HEK293 (cell line): ENCODE measurements at regions not wholly inside any gene's neighbourhood (a gene's known extent, or its start where the extent isn't known, plus 50 kb on each side); places are given as distances from the start of the nearest gene placed in this dataset.

Experiments
- CTCF ChIA-PET: fragments of 350-600 bp; formaldehyde crosslinking; extraction: SDS; loops from one replicate; lab custom pipeline; 2021; ENCODE audit warnings: antibody characterized with exemption; lab: Yijun Ruan, JAX
- POLR2A ChIA-PET: fragments of 300-600 bp; formaldehyde crosslinking; extraction: SDS; loops from one replicate; lab custom pipeline; 2020; ENCODE audit warnings: antibody characterized with exemption, inconsistent platforms; lab: Yijun Ruan, JAX
- H3K27ac ChIP-seq: fragments of 200-500 bp; sonication (Bioruptor generic); 2 replicates; pipeline ENCODE4 v1.5.1; 2014; ENCODE audit warnings: low read depth, low read length, control low read depth, inconsistent platforms; ENCODE audit errors: extremely low read depth
- H3K36me3 ChIP-seq, 2 experiments: fragments of 200-500 bp in 1 of 2; sonication (Bioruptor generic) in 1 of 2; 1 replicate in 1 of 2; 2 replicates in 1 of 2; pipeline ENCODE4 v1.5.1; 2014 to 2017; ENCODE audit warnings: inconsistent platforms in 2 of 2, low read length in 2 of 2; ENCODE audit not compliant: control insufficient read depth in 2 of 2, insufficient read depth in 1 of 2
- H3K4me1 ChIP-seq: fragments of 200-500 bp; sonication (Bioruptor generic); 2 replicates; pipeline ENCODE4 v1.5.1; 2014; ENCODE audit warnings: mild to moderate bottlenecking, low read length, inconsistent platforms; ENCODE audit not compliant: control insufficient read depth, insufficient read depth
- H3K4me3 ChIP-seq: 2 replicates; pipeline ENCODE4 v1.5.1; 2011; ENCODE audit warnings: low read depth, mild to moderate bottlenecking, control low read depth, low read length, moderate library complexity
- H3K9me3 ChIP-seq: fragments of 200-500 bp; sonication (Bioruptor generic); 2 replicates; pipeline ENCODE4 v1.5.1; 2014; ENCODE audit warnings: low read depth, low read length, inconsistent platforms; ENCODE audit not compliant: control insufficient read depth, insufficient read depth
- HOXC10 ChIP-seq: sonication (generic); formaldehyde crosslinking; IDR thresholded peaks from 2 replicates; pipeline ENCODE4 v1.8.1; 2023; ENCODE audit warnings: mild to moderate bottlenecking, missing genetic modification reagents
- KLF16 ChIP-seq: fragments of 450-650 bp; formaldehyde crosslinking; IDR thresholded peaks from 2 replicates; pipeline ENCODE4 v1.5.1; 2017; ENCODE audit warnings: missing biosample characterization, missing genetic modification characterization
- SALL2 ChIP-seq: fragments of 450-650 bp; formaldehyde crosslinking; IDR thresholded peaks from 2 replicates; pipeline ENCODE4 v1.5.0; 2017; ENCODE audit warnings: missing biosample characterization, mild to moderate bottlenecking, missing genetic modification characterization, borderline replicate concordance
- WT1 ChIP-seq: fragments of 450-650 bp; formaldehyde crosslinking; IDR thresholded peaks from 2 replicates; pipeline ENCODE4 v1.5.1; 2016; ENCODE audit warnings: missing biosample characterization, missing genetic modification characterization
- ZFHX2 ChIP-seq: fragments of 450-650 bp; formaldehyde crosslinking; conservative IDR thresholded peaks from 2 replicates; pipeline ENCODE4 v1.5.1; 2016; ENCODE audit warnings: missing biosample characterization, missing genetic modification characterization
- ZNF169 ChIP-seq: fragments of 450-650 bp; formaldehyde crosslinking; IDR thresholded peaks from 2 replicates; pipeline ENCODE4 v1.5.1; 2016; ENCODE audit warnings: missing biosample characterization, missing genetic modification characterization
- ZNF174 ChIP-seq: fragments of 450-650 bp; formaldehyde crosslinking; IDR thresholded peaks from 2 replicates; pipeline ENCODE4 v1.5.0; 2017; ENCODE audit warnings: missing biosample characterization, mild to moderate bottlenecking, missing genetic modification characterization
- ZNF501 ChIP-seq: fragments of 450-650 bp; formaldehyde crosslinking; IDR thresholded peaks from 2 replicates; pipeline ENCODE4 v1.5.1; 2016; ENCODE audit warnings: missing biosample characterization, missing genetic modification characterization
- ZNF530 ChIP-seq: fragments of 450-650 bp; formaldehyde crosslinking; IDR thresholded peaks from 2 replicates; pipeline ENCODE4 v1.5.1; 2016; ENCODE audit warnings: low read depth, missing biosample characterization, missing genetic modification characterization
- ZNF654 ChIP-seq: fragments of 450-650 bp; formaldehyde crosslinking; IDR thresholded peaks from 2 replicates; pipeline ENCODE4 v1.5.1; 2016; ENCODE audit warnings: low read depth, missing biosample characterization, missing genetic modification characterization
- ZNF660 ChIP-seq: fragments of 450-650 bp; IDR thresholded peaks from 2 replicates; pipeline ENCODE4 v1.5.1; 2018; ENCODE audit warnings: missing biosample characterization, mild to moderate bottlenecking, missing genetic modification characterization
- ZNF785 ChIP-seq: fragments of 450-650 bp; formaldehyde crosslinking; IDR thresholded peaks from 2 replicates; pipeline ENCODE4 v1.5.1; 2016; ENCODE audit warnings: missing biosample characterization, missing genetic modification characterization
- TF ChIP-seq, protein P1 (sequence below): fragments of 450-650 bp; formaldehyde crosslinking; IDR thresholded peaks from 2 replicates; pipeline ENCODE4 v1.5.1; 2017; ENCODE audit warnings: missing biosample characterization, missing genetic modification characterization
- TF ChIP-seq, protein P2 (sequence below): fragments of 450-650 bp; formaldehyde crosslinking; conservative IDR thresholded peaks from 2 replicates; pipeline ENCODE4 v1.5.1; 2016; ENCODE audit warnings: low read depth, missing biosample characterization, missing genetic modification characterization
- TF ChIP-seq, protein P3 (sequence below): fragments of 450-650 bp; formaldehyde crosslinking; IDR thresholded peaks from 2 replicates; pipeline ENCODE4 v1.5.1; 2016; ENCODE audit warnings: missing biosample characterization, missing genetic modification characterization
- TF ChIP-seq, protein P4 (sequence below): fragments of 450-650 bp; formaldehyde crosslinking; IDR thresholded peaks from 2 replicates; pipeline ENCODE4 v1.5.1; 2016; ENCODE audit warnings: missing biosample characterization, missing genetic modification characterization

DNA sequence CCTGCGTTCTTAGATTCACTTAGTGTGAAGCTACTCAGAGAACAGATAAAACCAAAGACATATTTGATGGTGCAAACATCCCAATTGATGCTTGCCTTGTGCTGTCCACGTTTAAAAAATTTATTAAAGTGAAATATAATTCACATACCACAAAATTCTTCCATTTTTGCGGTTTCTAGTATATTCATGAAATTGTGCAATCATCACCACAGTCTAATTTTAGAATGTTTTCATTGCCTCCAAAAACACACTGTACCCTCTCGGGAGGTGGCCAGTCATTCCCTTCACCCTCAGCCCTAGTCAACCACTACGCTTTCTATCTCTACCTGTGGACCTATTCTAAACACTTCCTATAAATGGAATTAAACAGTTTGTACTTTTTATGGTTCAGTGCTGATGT is 1109.2 kb downstream of the FLRT2 start:
- ChIA-PET CTCF (interaction anchor here (1.6 kb wide), 1 partner anchor 8 kb away, joined by 4 read pairs; no protein-coding TSS in a partner anchor), POLR2A (no interaction called here)
- Histone ChIP-seq H3K36me3 (no peaks in the 10 kb centered on the region), H3K27ac (no peak overlapping the region), H3K4me1 (no peaks in the 10 kb centered on the region)
- TF ChIP-seq KLF16: no peak
- TF ChIP-seq, protein P1, sequence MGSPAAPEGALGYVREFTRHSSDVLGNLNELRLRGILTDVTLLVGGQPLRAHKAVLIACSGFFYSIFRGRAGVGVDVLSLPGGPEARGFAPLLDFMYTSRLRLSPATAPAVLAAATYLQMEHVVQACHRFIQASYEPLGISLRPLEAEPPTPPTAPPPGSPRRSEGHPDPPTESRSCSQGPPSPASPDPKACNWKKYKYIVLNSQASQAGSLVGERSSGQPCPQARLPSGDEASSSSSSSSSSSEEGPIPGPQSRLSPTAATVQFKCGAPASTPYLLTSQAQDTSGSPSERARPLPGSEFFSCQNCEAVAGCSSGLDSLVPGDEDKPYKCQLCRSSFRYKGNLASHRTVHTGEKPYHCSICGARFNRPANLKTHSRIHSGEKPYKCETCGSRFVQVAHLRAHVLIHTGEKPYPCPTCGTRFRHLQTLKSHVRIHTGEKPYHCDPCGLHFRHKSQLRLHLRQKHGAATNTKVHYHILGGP (tag by site-specific recombination): no peak
- TF ChIP-seq, protein P2, sequence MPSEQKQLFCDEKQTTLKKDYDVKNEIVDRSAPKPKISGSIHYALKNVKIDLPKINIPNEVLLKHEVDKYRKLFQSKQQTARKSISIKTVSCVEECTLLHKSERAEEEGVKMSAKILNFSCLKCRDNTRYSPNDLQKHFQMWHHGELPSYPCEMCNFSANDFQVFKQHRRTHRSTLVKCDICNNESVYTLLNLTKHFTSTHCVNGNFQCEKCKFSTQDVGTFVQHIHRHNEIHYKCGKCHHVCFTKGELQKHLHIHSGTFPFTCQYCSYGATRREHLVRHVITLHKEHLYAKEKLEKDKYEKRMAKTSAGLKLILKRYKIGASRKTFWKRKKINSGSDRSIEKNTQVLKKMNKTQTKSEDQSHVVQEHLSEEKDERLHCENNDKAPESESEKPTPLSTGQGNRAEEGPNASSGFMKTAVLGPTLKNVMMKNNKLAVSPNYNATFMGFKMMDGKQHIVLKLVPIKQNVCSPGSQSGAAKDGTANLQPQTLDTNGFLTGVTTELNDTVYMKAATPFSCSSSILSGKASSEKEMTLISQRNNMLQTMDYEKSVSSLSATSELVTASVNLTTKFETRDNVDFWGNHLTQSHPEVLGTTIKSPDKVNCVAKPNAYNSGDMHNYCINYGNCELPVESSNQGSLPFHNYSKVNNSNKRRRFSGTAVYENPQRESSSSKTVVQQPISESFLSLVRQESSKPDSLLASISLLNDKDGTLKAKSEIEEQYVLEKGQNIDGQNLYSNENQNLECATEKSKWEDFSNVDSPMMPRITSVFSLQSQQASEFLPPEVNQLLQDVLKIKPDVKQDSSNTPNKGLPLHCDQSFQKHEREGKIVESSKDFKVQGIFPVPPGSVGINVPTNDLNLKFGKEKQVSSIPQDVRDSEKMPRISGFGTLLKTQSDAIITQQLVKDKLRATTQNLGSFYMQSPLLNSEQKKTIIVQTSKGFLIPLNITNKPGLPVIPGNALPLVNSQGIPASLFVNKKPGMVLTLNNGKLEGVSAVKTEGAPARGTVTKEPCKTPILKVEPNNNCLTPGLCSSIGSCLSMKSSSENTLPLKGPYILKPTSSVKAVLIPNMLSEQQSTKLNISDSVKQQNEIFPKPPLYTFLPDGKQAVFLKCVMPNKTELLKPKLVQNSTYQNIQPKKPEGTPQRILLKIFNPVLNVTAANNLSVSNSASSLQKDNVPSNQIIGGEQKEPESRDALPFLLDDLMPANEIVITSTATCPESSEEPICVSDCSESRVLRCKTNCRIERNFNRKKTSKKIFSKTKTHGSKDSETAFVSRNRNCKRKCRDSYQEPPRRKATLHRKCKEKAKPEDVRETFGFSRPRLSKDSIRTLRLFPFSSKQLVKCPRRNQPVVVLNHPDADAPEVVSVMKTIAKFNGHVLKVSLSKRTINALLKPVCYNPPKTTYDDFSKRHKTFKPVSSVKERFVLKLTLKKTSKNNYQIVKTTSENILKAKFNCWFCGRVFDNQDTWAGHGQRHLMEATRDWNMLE (tag by site-specific recombination): no peak
- TF ChIP-seq, protein P3, sequence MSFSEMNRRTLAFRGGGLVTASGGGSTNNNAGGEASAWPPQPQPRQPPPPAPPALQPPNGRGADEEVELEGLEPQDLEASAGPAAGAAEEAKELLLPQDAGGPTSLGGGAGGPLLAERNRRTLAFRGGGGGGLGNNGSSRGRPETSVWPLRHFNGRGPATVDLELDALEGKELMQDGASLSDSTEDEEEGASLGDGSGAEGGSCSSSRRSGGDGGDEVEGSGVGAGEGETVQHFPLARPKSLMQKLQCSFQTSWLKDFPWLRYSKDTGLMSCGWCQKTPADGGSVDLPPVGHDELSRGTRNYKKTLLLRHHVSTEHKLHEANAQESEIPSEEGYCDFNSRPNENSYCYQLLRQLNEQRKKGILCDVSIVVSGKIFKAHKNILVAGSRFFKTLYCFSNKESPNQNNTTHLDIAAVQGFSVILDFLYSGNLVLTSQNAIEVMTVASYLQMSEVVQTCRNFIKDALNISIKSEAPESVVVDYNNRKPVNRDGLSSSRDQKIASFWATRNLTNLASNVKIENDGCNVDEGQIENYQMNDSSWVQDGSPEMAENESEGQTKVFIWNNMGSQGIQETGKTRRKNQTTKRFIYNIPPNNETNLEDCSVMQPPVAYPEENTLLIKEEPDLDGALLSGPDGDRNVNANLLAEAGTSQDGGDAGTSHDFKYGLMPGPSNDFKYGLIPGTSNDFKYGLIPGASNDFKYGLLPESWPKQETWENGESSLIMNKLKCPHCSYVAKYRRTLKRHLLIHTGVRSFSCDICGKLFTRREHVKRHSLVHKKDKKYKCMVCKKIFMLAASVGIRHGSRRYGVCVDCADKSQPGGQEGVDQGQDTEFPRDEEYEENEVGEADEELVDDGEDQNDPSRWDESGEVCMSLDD: no peak
- TF ChIP-seq ZNF174: no peak
- TF ChIP-seq, all 188 proteins: peak for 0
- Histone ChIP-seq H3K9me3 (no peaks in the 10 kb centered on the region), H3K4me3 (no peak overlapping the region)

DNA sequence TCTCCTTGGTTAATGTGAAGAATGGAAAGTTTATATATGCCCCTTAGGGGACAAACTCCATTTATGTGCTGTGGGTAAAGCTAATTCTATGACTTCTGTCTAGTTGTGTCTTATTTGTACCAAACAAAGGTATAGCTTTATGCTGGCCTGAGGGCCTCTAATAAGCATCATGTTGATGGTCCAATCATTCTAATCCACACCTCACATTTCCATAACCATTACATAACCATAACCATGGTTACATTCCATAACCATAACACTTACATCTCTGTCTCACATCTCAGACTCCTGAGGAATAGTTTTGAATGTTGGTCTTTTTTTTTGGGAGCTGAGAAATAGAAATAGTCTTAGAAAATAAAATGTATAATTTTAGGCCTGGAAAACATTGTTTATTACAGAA is 1097.1 kb downstream of the FLRT2 start:
- Histone ChIP-seq H3K4me1 (no peaks in the 10 kb centered on the region), H3K36me3 (no peaks in the 10 kb centered on the region), H3K4me3 (no peak overlapping the region), H3K27ac (no peak overlapping the region), H3K9me3 (no peaks in the 10 kb centered on the region)
- TF ChIP-seq ZNF530 (tag by site-specific recombination): no peak
- TF ChIP-seq ZFHX2 (tag by site-specific recombination): no peak
- no peak for TF ChIP-seq WT1 (tag by site-specific recombination)
- TF ChIP-seq ZNF785: no peak
- no peak for TF ChIP-seq ZNF169 (tag by site-specific recombination)
- no peak for TF ChIP-seq ZNF501 (tag by site-specific recombination)
- no peak for TF ChIP-seq HOXC10 (CRISPR knock-in tag)
- no peak for TF ChIP-seq SALL2 (tag by site-specific recombination)
- TF ChIP-seq ZNF654 (tag by site-specific recombination): no peak
- TF ChIP-seq ZNF660 (tag by site-specific recombination): no peak
- TF ChIP-seq, protein P4, sequence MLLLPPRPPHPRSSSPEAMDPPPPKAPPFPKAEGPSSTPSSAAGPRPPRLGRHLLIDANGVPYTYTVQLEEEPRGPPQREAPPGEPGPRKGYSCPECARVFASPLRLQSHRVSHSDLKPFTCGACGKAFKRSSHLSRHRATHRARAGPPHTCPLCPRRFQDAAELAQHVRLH (tag by site-specific recombination): no peak
- CTCF ChIA-PET: interaction anchor here (0.7 kb wide), 1 partner anchor 1256 kb away, joined by 3 read pairs; no protein-coding TSS in a partner anchor
- POLR2A ChIA-PET: no interaction called here
